ES-I3 (cell line): ENCODE measurements at regions not wholly inside any gene's neighbourhood (a gene's known extent, or its start where the extent isn't known, plus 50 kb on each side); places are given as distances from the start of the nearest gene placed in this dataset.

ENCODE experiments used
- H3K36me3 ChIP-seq: 2 replicates; pipeline ENCODE4 v1.6.1; 2013; ENCODE audit warnings: mild to moderate bottlenecking, low read length, control low read depth, moderate library complexity; ENCODE audit not compliant: insufficient read depth
- H3K4me1 ChIP-seq: 2 replicates; pipeline ENCODE4 v1.6.1; 2013; ENCODE audit warnings: mild to moderate bottlenecking, control low read depth, low read length; ENCODE audit not compliant: insufficient read depth
- H3K9ac ChIP-seq: 2 replicates; pipeline ENCODE4 v1.6.1; 2013; ENCODE audit warnings: low read depth, mild to moderate bottlenecking, low read length, moderate library complexity
- H3K9me3 ChIP-seq: 2 replicates; pipeline ENCODE4 v1.6.1; 2013; ENCODE audit warnings: mild to moderate bottlenecking, low read length, moderate library complexity; ENCODE audit not compliant: control insufficient read depth, insufficient read depth

GRCh38 chr10:53269482-53269881, 496.9 kb upstream of the MBL2 start:
- Histone ChIP-seq H3K9ac (no peak overlapping the region), H3K4me1 (no peaks in the 10 kb centered on the region), H3K9me3 (peaks cover 3% of the 10 kb centered on the region; the same call in 1 of the 2 replicates), H3K36me3 (no peaks in the 10 kb centered on the region)

- H3K36me3 ChIP-seq = no peaks in the 10 kb centered on the region
- H3K9me3 ChIP-seq = peaks cover 4% of the 10 kb centered on the region; the same call in 1 of the 2 replicates
- no peak overlapping the region for H3K9ac ChIP-seq
- H3K4me1 ChIP-seq = peaks cover 18% of the 10 kb centered on the region; the same call in 1 of the 2 replicates
Observed at GRCh38 chr10:53260213-53260612, 487.6 kb upstream of the MBL2 start.

DNA sequence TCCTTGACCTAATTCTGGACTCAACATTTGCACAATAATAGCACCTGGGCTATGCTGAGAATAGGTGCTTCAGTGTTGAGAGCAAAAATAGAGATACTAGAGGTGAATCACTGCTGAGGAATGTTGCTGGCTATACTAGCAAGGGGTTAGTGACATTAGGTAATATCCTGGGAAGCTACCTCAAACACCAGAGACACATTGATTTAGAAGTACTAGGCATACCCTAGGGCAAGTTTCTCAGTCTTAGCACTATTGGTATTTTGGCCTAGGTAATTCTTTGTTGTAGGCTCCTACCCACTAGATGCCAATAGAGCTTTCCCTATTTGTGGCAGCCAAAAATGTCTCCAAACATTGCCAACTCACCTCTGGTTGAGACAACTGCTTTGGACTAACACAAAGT, 484.0 kb upstream of the MBL2 start:
- H3K4me1 ChIP-seq = peaks cover 18% of the 10 kb centered on the region; the same call in 1 of the 2 replicates
- 0 out of 2 replicates have a peak, but pooled peaks cover 9% of the 10 kb centered on the region for H3K36me3 ChIP-seq
- H3K9ac ChIP-seq = no peak overlapping the region
- peaks cover 10% of the 10 kb centered on the region for H3K9me3 ChIP-seq

- Histone ChIP-seq H3K9me3 (peaks cover 10% of the 10 kb centered on the region), H3K4me1 (peaks cover 18% of the 10 kb centered on the region; the same call in 1 of the 2 replicates), H3K9ac (no peak overlapping the region), H3K36me3 (0 out of 2 replicates have a peak, but pooled peaks cover 12% of the 10 kb centered on the region)
Observed at GRCh38 chr10:53255661-53256205, 483.1 kb upstream of the MBL2 start.

GRCh38 chr10:53253221-53253620, 480.6 kb upstream of the MBL2 start:
- H3K4me1 ChIP-seq = peaks cover 18% of the 10 kb centered on the region; the same call in 1 of the 2 replicates
- no peak overlapping the region for H3K9ac ChIP-seq
- peaks cover 6% of the 10 kb centered on the region for H3K9me3 ChIP-seq
- H3K36me3 ChIP-seq = 0 out of 2 replicates have a peak, but pooled peaks cover 12% of the 10 kb centered on the region

GRCh38 chr10:53239873-53240272, 467.3 kb upstream of the MBL2 start:
- Histone ChIP-seq H3K36me3 (no peaks in the 10 kb centered on the region), H3K4me1 (no peaks in the 10 kb centered on the region), H3K9ac (no peak overlapping the region), H3K9me3 (0 out of 2 replicates have a peak, but pooled peaks cover 7% of the 10 kb centered on the region)

- Histone ChIP-seq H3K36me3 (no peaks in the 10 kb centered on the region), H3K9me3 (no peaks in the 10 kb centered on the region), H3K9ac (no peak overlapping the region), H3K4me1 (no peaks in the 10 kb centered on the region)
Observed at GRCh38 chr10:53236941-53237340, 464.4 kb upstream of the MBL2 start.

GRCh38 chr10:53233749-53234148, 461.2 kb upstream of the MBL2 start:
- Histone ChIP-seq H3K9ac (no peak overlapping the region), H3K4me1 (no peaks in the 10 kb centered on the region), H3K9me3 (peaks cover 4% of the 10 kb centered on the region; the same call in 1 of the 2 replicates), H3K36me3 (no peaks in the 10 kb centered on the region)

DNA sequence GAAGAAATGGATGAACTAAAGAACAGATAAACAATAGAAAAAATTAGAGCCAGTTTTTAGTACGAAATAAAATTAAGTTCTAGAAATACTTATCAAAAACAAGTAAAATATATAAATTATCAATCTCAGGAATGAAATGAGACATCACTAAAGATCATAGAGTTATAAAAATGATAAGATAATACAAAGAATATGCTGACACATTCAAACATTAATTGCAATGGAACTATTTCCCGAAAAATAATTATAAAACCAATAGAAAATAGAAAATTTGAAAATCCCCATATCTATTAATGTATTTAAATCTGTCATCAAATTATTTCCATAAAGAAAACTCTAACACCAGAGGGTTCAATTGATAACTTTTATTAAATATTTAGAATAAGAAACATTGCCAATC, 458.1 kb upstream of the MBL2 start:
- Histone ChIP-seq H3K4me1 (no peaks in the 10 kb centered on the region), H3K36me3 (no peaks in the 10 kb centered on the region), H3K9ac (no peak overlapping the region), H3K9me3 (peaks cover 4% of the 10 kb centered on the region)

DNA sequence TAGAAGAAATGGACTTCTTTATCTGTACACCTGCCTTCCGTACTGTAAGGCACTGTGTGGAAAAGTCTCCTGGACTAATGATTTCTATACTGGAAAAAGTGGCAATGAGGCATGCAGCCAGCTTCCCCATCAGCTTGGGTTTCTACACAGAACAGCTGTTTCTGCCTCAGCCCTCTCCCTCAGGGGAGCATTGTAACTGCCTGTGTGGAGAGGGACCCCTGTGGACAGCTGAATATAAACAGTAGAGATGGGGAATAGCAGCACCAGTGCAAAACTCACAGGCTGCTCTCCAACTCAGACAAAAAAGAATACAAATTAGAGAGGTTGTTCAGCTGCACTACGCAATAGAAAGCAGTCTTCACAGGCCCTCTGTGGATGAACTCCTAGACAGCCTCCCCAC, 451.3 kb upstream of the MBL2 start:
- Histone ChIP-seq H3K9me3 (no peaks in the 10 kb centered on the region; the same call in 1 of the 2 replicates), H3K9ac (no peak overlapping the region; the same call in 1 of the 2 replicates), H3K36me3 (no peaks in the 10 kb centered on the region), H3K4me1 (0 out of 2 replicates have a peak, but pooled peaks cover 3% of the 10 kb centered on the region)

DNA sequence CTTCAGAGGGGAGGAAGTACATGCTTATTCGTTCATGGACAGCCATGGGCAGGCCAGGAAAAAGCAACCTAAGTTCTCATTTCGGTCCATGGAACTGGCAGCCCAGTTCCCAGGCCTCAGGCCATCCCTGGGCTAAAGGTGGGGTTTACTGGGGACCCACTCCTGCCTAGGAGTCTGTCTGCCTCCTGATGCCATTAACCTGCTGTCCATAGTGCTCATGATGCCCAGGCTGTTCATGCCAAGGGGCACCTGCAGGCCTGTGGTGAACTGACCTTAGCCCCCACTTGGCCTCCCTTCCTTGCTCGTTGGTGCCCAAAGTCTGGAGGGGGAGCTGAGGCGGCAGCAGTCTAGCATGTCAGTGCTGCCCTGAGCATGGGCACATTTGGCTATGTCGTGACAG, 450.2 kb upstream of the MBL2 start:
- 0 out of 2 replicates have a peak, but pooled peaks cover 3% of the 10 kb centered on the region for H3K4me1 ChIP-seq
- no peaks in the 10 kb centered on the region for H3K36me3 ChIP-seq
- H3K9ac ChIP-seq = no peak overlapping the region
- H3K9me3 ChIP-seq = no peaks in the 10 kb centered on the region; the same call in 1 of the 2 replicates

DNA sequence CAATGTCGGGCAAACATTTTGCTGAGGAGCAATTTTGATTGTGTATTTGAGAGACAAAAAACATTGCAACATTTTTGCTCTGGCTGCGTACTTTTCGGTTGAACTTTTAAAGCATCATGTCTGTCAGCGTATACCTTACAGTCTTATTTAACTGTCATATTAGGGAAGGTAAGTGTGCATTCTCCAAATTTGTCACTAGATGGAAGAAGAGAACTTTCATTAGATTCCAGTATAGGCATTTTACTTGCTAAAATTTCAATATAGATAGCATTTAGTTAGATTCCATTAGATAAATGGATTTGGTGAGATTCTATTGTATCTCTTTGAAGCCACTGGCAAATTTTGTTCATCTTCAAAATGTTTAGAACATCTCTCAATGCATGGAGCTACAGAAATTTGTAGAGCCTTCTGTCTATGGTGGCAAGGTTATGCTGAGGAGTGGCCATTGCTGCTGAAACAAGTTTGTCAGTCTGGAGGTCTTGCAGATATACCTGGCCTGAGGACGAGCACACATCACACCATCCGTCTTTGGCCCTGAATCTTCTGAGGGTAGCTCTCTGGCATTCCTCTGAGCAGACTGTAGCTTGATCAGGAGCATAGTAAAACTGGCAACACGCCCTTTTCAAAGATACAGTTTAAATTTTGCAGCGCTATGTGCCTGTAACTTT, 437.5 kb upstream of the MBL2 start:
- no peak overlapping the region; the same call in 1 of the 2 replicates for H3K9ac ChIP-seq
- no peaks in the 10 kb centered on the region for H3K36me3 ChIP-seq
- peaks cover 2% of the 10 kb centered on the region; the same call in 1 of the 2 replicates for H3K9me3 ChIP-seq
- H3K4me1 ChIP-seq = no peaks in the 10 kb centered on the region

- H3K4me1 ChIP-seq = no peaks in the 10 kb centered on the region
Observed at GRCh38 chr10:53183733-53184132, 411.1 kb upstream of the MBL2 start.

GRCh38 chr10:53177468-53177867, 404.9 kb upstream of the MBL2 start:
- no peaks in the 10 kb centered on the region for H3K9me3 ChIP-seq
- no peak overlapping the region for H3K9ac ChIP-seq
- no peaks in the 10 kb centered on the region for H3K4me1 ChIP-seq
- no peaks in the 10 kb centered on the region for H3K36me3 ChIP-seq

More at GRCh38 chr10:53183733-53184132, 411.1 kb upstream of the MBL2 start:
- Histone ChIP-seq H3K9ac (no peak overlapping the region), H3K9me3 (peaks cover 6% of the 10 kb centered on the region; the same call in 1 of the 2 replicates), H3K36me3 (no peaks in the 10 kb centered on the region)

DNA sequence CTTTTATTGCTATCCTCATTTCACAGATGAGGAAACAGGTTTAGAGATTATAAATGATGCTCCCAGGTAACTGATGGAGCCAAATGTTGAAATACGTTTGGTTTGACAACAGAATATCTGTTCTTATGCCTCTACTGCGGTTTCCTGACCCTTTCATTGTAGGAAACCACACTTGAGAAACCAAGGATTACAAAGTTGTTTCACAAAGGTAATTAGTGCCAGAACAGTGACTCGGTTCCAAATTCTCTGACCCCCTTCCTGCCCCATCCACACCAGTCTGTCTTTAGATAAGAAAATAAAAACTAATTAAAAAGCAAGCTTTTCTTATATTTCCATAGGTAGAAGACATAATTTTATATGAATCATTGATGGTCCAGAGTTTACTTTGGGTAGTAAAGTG, 393.7 kb upstream of the MBL2 start:
- no peak overlapping the region for H3K9ac ChIP-seq
- no peaks in the 10 kb centered on the region for H3K9me3 ChIP-seq
- H3K4me1 ChIP-seq = no peaks in the 10 kb centered on the region
- no peaks in the 10 kb centered on the region for H3K36me3 ChIP-seq
